ENCODE measurements at regions not wholly inside any gene's neighbourhood (a gene's known extent, or its start where the extent isn't known, plus 50 kb on each side); places are given as distances from the start of the nearest gene placed in this dataset.

GRCh38 chr12:45570501-45570900 lies 159.0 kb upstream of the ARID2 start:
- ChIA-PET POLR2A (no interaction called here), CTCF (interaction anchor here (1.9 kb wide), 1 partner anchor 27 kb away, joined by 6 read pairs; no protein-coding TSS in a partner anchor)
- TF ChIP-seq CTCF (IDR thresholded peaks at IDR 0.05; ENCODE audit: insufficient read depth, low read length, missing control alignments) = no peak
- no peak for DNase-seq (ENCODE audit: low read depth, low spot score)
- no peak overlapping the region for H3K4me3 ChIP-seq (ENCODE audit: low read depth, low read length)

- POLR2A ChIA-PET = no interaction called here
- CTCF ChIA-PET = interaction anchor here (1.2 to 1.4 kb wide), 2 partner anchors 20 to 28 kb away, joined by 3 to 4 read pairs; no protein-coding TSS in a partner anchor
- no peak for TF ChIP-seq CTCF (IDR thresholded peaks at IDR 0.05; ENCODE audit: insufficient read depth, low read length, missing control alignments)
Observed at GRCh38 chr12:45572114-45572513, 157.4 kb upstream of the ARID2 start.

GRCh38 chr12:45575417-45575816 lies 154.1 kb upstream of the ARID2 start:
- ChIA-PET POLR2A (no interaction called here), CTCF (no interaction called here)
- DNase-seq (ENCODE audit: low read depth, low spot score) = no peak

More at GRCh38 chr12:45572114-45572513, 157.4 kb upstream of the ARID2 start:
- no peak for DNase-seq (ENCODE audit: low read depth, low spot score)
- no peak overlapping the region for H3K4me3 ChIP-seq (ENCODE audit: low read depth, low read length)

GRCh38 chr12:45575823-45576475 lies 153.6 kb upstream of the ARID2 start:
- ChIA-PET POLR2A (no interaction called here), CTCF (no interaction called here)
- no peak for DNase-seq (ENCODE audit: low read depth, low spot score)
- H3K4me3 ChIP-seq (ENCODE audit: low read depth, low read length) = no peak overlapping the region
- TF ChIP-seq CTCF (IDR thresholded peaks at IDR 0.05; ENCODE audit: insufficient read depth, low read length, missing control alignments) = no peak

More at GRCh38 chr12:45575417-45575816, 154.1 kb upstream of the ARID2 start:
- no peak for TF ChIP-seq CTCF (IDR thresholded peaks at IDR 0.05; ENCODE audit: insufficient read depth, low read length, missing control alignments)
- H3K4me3 ChIP-seq (ENCODE audit: low read depth, low read length) = no peak overlapping the region

- no peak overlapping the region for H3K4me3 ChIP-seq (ENCODE audit: low read depth, low read length)
- no peak for DNase-seq (ENCODE audit: low read depth, low spot score)
- CTCF ChIA-PET = interaction anchor here (0.6 kb wide), 1 partner anchor 16 kb away, joined by 3 read pairs; no protein-coding TSS in a partner anchor
- TF ChIP-seq CTCF (IDR thresholded peaks at IDR 0.05; ENCODE audit: insufficient read depth, low read length, missing control alignments) = no peak
- POLR2A ChIA-PET = no interaction called here
Observed at GRCh38 chr12:45577844-45578399, 151.6 kb upstream of the ARID2 start.

- TF ChIP-seq CTCF (IDR thresholded peaks at IDR 0.05; ENCODE audit: insufficient read depth, low read length, missing control alignments) = no peak
- no peak for DNase-seq (ENCODE audit: low read depth, low spot score)
- ChIA-PET POLR2A (no interaction called here), CTCF (no interaction called here)
- no peak overlapping the region for H3K4me3 ChIP-seq (ENCODE audit: low read depth, low read length)
Observed at GRCh38 chr12:45580356-45580969, 149.0 kb upstream of the ARID2 start.
